Endothelial cell of hepatic sinusoid (primary cell): ENCODE measurements at regions not wholly inside any gene's neighbourhood (a gene's known extent, or its start where the extent isn't known, plus 50 kb on each side); places are given as distances from the start of the nearest gene placed in this dataset.
"Not testable (repeated sequence)": the region's sequence is repeated elsewhere in the genome, so short reads cannot be mapped to it uniquely, and the experiment has no call there.

Experiments used
- in situ Hi-C: cut with HindIII; loops from 2 replicates; pipeline ENCODE4 v1.10.0; 2017; ENCODE audit warnings: low sequenced_read_pairs

DNA sequence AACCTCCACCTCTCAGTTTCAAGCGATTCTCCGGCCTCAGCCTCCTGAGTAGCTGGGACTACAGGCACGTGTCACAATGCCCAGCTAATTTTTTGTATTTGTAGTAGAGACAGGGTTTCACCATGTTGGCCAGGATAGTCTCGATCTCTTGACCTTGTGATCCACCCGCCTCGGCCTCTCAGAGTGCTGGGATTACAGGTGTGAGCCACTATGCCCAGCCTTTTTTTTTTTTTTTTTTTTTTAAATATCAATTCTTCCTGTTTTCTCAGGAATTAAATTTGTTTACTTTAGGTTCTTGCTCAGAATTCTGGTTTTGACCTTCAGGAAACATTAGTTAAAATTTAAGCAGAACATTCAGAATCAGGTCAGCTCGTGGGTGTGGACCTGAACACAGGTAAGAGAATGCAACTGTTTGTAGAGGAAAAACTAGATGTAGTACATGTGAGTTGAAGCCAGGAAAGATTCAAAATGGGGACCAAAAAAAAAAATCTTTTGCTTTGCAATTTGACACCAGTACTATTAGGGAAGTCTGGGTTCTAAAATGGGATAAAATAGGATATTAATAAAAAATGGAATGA is 65.5 kb upstream of the ERV3-1 start:
- in situ Hi-C loops: not testable (repeated sequence)

GRCh38 chr7:65069476-65069875 is 63.0 kb upstream of the ERV3-1 start:
- in situ Hi-C loops: not testable (repeated sequence)

DNA sequence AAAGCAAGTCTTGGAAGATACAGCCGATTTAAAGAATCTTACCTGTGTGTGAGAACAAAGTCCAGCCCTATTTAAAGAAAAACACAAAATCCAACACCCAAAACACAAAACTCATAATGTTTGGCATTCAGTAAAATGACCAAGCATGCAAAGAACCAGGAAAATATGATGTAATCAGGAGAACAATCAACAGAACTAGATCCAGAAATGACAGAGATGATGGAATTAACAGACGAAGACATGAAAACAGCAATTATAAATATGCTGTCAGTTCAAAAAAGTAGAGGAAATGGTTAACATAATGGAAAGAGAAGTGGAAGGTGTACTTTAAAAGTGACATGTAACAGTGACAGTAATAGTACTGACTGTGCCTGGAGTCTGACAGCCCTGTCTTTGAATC is 56.1 kb upstream of the ERV3-1 start:
- in situ Hi-C loops: not testable (repeated sequence)

GRCh38 chr7:65059247-65059646 is 52.8 kb upstream of the ERV3-1 start:
- in situ Hi-C loops: not testable (repeated sequence)
